ENCODE measurements at regions not wholly inside any gene's neighbourhood (a gene's known extent, or its start where the extent isn't known, plus 50 kb on each side); places are given as distances from the start of the nearest gene placed in this dataset.

DNA sequence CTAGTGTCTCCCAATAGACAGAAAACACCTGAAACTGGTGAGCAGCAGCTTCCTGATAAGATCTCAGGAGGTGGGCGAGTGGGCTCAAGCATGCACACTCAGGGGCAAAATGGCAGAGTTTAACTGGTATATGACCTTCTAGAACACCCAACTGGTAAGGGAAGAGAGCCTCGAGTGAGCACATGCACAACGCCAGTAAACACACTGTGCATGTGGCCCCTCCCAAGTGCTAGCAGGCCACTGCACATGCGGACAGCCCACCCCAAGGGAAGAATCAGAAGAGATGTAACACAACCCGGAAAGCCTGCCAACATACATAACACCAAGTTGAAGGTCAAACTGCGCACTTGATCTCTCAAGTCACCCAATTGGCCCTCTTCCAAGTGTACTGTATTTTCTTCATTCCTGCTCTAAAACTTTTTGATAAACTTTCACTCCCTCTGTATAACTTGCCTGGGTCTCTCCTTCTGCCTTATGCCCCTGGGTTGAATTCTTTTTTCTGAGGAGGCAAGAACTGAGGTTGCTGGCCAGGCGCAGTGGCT, 138.2 kb downstream of the GLUL start:
- Histone ChIP-seq H3K36me3 (ENCODE audit: insufficient read depth, low read length) (no peaks in the 10 kb centered on the region), H3K4me3 (ENCODE audit: low read depth, low read length, poor library complexity, severe bottlenecking) (no peak overlapping the region), H3K9ac (ENCODE audit: low read length) (no peak overlapping the region), H3K4me1 (ENCODE audit: insufficient read depth, low read length, severe bottlenecking) (no peaks in the 10 kb centered on the region), H3K9me3 (ENCODE audit: low read length) (no peaks in the 10 kb centered on the region), H4K20me1 (ENCODE audit: insufficient read depth, low read length) (no peaks in the 10 kb centered on the region), H3K9me2 (ENCODE audit: low read depth, low read length) (no peaks in the 10 kb centered on the region), H3K27me3 (ENCODE audit: insufficient read depth, low read length) (no peaks in the 10 kb centered on the region), H3K27ac (ENCODE audit: low read depth, low read length, poor library complexity, severe bottlenecking) (no peak overlapping the region), H3F3A (ENCODE audit: insufficient read depth, low read length) (no peaks in the 10 kb centered on the region), H3K79me2 (ENCODE audit: insufficient read depth, low read length) (no peaks in the 10 kb centered on the region), H3K4me2 (ENCODE audit: low read length) (no peak overlapping the region), H2AFZ (ENCODE audit: low read length) (no peak overlapping the region)
- TF ChIP-seq EZH2 (IDR thresholded peaks at IDR 0.05; ENCODE audit: borderline replicate concordance, low read length), result no peak
- TF ChIP-seq, protein P1, sequence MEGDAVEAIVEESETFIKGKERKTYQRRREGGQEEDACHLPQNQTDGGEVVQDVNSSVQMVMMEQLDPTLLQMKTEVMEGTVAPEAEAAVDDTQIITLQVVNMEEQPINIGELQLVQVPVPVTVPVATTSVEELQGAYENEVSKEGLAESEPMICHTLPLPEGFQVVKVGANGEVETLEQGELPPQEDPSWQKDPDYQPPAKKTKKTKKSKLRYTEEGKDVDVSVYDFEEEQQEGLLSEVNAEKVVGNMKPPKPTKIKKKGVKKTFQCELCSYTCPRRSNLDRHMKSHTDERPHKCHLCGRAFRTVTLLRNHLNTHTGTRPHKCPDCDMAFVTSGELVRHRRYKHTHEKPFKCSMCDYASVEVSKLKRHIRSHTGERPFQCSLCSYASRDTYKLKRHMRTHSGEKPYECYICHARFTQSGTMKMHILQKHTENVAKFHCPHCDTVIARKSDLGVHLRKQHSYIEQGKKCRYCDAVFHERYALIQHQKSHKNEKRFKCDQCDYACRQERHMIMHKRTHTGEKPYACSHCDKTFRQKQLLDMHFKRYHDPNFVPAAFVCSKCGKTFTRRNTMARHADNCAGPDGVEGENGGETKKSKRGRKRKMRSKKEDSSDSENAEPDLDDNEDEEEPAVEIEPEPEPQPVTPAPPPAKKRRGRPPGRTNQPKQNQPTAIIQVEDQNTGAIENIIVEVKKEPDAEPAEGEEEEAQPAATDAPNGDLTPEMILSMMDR (IDR thresholded peaks at IDR 0.05; ENCODE audit: low read length), result no peak

DNA sequence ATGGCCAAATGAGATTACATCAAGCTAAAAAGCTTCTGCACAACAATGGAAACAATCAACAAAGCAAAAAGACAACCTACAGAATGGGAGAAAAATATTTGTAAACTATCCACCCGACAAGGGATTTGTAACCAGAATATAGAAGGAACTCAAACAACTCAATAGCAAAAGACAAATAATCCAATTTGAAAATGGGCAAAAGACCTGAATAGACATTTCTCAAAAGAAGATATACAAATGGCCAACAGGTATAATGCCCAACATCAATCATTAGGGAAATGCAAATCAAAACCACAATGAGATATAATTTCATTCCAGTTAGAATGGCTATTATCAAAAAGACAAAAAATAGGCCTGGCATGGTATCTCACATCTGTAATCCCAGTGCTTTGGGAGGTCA, 140.0 kb downstream of the GLUL start:
- no peaks in the 10 kb centered on the region for H3K4me1 ChIP-seq (ENCODE audit: insufficient read depth, low read length, severe bottlenecking)
- no peaks in the 10 kb centered on the region for H4K20me1 ChIP-seq (ENCODE audit: insufficient read depth, low read length)
- H3K4me3 ChIP-seq (ENCODE audit: low read depth, low read length, poor library complexity, severe bottlenecking), result no peak overlapping the region

DNA sequence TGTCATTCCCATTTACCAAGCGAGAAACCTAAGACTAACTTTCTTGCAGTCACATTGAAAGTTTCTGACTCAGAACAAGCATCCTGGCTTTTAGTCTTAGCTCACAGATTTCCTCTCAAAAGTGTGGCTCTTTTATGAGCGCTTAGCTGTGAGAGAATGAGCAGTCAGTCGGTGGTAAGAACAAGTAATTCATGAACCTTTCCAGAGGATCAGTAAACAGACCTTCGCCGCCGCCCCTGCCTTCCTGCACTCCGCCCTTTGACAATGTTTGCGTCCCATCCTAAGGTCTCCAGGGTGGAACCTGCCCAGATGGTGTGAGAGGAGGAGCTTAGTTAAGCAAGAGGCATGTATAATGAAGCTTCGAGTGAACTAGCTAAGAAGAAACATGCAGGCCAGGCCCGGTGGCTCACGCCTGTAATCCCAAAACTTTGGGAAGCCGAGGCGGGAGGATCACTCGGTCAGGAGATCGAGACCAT, 142.4 kb downstream of the GLUL start:
- no peaks in the 10 kb centered on the region for H4K20me1 ChIP-seq (ENCODE audit: insufficient read depth, low read length)
- H3K27ac ChIP-seq (ENCODE audit: low read depth, low read length, poor library complexity, severe bottlenecking), result no peak overlapping the region
- H3K79me2 ChIP-seq (ENCODE audit: insufficient read depth, low read length), result no peaks in the 10 kb centered on the region
- no peak overlapping the region for H3K9ac ChIP-seq (ENCODE audit: low read length)
- H3K9me3 ChIP-seq (ENCODE audit: low read length), result no peaks in the 10 kb centered on the region
- no peaks in the 10 kb centered on the region for H3K4me1 ChIP-seq (ENCODE audit: insufficient read depth, low read length, severe bottlenecking)
- H3F3A ChIP-seq (ENCODE audit: insufficient read depth, low read length), result no peaks in the 10 kb centered on the region
- H2AFZ ChIP-seq (ENCODE audit: low read length), result no peak overlapping the region
- no peaks in the 10 kb centered on the region for H3K27me3 ChIP-seq (ENCODE audit: insufficient read depth, low read length)
- H3K36me3 ChIP-seq (ENCODE audit: insufficient read depth, low read length), result no peaks in the 10 kb centered on the region
- H3K9me2 ChIP-seq (ENCODE audit: low read depth, low read length), result no peaks in the 10 kb centered on the region
- no peak overlapping the region for H3K4me3 ChIP-seq (ENCODE audit: low read depth, low read length, poor library complexity, severe bottlenecking)
- TF ChIP-seq EZH2 (IDR thresholded peaks at IDR 0.05; ENCODE audit: borderline replicate concordance, low read length), result no peak
- TF ChIP-seq, protein P1 (IDR thresholded peaks at IDR 0.05; ENCODE audit: low read length), result no peak
- no peak overlapping the region for H3K4me2 ChIP-seq (ENCODE audit: low read length)

More for the DNA sequence above, 140.0 kb downstream of the GLUL start:
- H3K9me2 ChIP-seq (ENCODE audit: low read depth, low read length), result no peaks in the 10 kb centered on the region
- H3K4me2 ChIP-seq (ENCODE audit: low read length), result no peak overlapping the region
- H3K36me3 ChIP-seq (ENCODE audit: insufficient read depth, low read length), result no peaks in the 10 kb centered on the region
- TF ChIP-seq EZH2 (IDR thresholded peaks at IDR 0.05; ENCODE audit: borderline replicate concordance, low read length), result no peak
- TF ChIP-seq, protein P1 (IDR thresholded peaks at IDR 0.05; ENCODE audit: low read length), result no peak
- H2AFZ ChIP-seq (ENCODE audit: low read length), result no peak overlapping the region
- no peaks in the 10 kb centered on the region for H3F3A ChIP-seq (ENCODE audit: insufficient read depth, low read length)
- no peak overlapping the region for H3K9ac ChIP-seq (ENCODE audit: low read length)
- H3K9me3 ChIP-seq (ENCODE audit: low read length), result no peaks in the 10 kb centered on the region
- H3K27ac ChIP-seq (ENCODE audit: low read depth, low read length, poor library complexity, severe bottlenecking), result no peak overlapping the region
- no peaks in the 10 kb centered on the region for H3K27me3 ChIP-seq (ENCODE audit: insufficient read depth, low read length)
- H3K79me2 ChIP-seq (ENCODE audit: insufficient read depth, low read length), result no peaks in the 10 kb centered on the region

Measured in OCI-LY1 (cell line).